Mucosa of gallbladder (tissue), 1 donor: ENCODE measurements at regions not wholly inside any gene's neighbourhood (a gene's known extent, or its start where the extent isn't known, plus 50 kb on each side); places are given as distances from the start of the nearest gene placed in this dataset.

Experiments used
- DNase-seq: peaks from one replicate; pipeline ENCODE4 v3.0.0-alpha.2; 2020; ENCODE audit warnings: low spot score
- donor health status: DM: no; HTN: no; CAD: no.

DNA sequence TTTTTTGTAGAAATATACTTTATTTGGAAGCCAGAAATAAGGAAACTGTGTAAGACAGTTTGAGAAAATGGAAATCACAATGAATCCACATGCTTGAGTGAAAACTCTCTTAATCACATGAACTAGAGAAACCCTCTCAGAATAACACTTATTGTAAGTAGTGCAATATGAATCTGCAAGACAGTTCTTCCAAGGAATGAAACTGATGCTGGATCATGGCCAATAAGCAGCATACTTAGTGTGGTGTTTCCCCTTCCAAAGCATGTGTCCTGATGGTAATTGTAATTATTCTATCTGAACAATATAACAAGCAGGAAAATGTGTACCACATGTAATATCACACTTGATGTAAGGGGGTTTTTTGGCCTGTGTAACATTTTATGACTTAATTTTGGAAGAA lies 1870.5 kb upstream of the TENM3 start:
- no peak for DNase-seq

DNA sequence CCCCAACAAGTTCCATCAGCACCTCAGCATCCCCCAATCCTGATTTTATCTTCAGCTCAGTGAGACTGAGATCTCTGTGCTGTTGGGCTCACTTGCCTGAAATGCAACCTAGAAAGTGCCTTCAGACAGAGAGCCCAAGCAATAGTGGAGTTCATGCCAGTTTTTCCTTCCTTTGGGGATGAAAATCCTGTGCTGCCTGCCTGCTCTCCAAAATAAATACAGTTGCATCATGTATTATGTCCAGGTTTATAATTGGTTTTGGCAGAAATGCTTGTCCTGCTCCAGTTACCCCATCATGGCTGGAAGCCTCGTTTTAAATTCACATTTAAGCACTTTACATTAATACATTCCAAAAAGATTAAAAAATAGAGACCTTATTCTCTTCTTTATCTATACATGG lies 1865.5 kb upstream of the TENM3 start:
- no peak for DNase-seq

DNA sequence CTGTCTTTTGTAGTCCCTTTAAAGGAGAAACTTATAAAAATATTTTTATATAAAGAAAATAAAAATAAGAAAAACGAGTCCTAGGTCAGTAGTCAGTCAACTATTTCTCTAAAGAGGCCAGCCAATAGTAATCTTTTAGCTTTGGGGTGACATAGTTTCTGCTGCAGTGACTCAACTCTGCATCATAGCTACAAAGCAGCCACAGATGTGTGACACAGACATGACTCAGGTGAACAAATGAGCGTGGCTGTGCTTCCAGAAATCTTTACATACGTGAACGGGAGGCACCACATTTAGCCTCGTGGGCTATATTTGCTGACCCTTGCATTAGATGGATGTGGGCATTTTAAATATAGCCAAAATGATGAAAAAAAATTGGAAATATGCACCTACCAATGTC lies 1862.5 kb upstream of the TENM3 start:
- DNase-seq = no peak

DNA sequence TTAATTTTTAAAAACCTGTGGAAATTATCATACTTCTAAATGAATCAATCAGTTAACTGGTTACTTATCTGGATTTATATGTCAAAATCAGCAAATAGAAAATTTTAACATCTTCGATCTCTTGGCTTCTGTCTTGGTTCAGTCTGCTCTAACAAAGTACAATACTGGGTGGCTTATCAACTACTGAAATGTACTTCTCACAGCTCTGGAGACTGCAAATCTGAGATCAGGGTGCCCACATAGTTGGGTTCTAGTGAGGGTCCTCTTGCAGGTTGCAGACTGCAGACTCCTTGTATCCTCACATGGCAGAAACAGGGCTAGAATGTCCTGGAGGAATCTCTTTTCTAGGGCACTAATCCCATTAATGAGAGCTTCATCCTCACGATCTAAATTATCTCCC lies 1851.6 kb upstream of the TENM3 start:
- DNase-seq = no peak

DNA sequence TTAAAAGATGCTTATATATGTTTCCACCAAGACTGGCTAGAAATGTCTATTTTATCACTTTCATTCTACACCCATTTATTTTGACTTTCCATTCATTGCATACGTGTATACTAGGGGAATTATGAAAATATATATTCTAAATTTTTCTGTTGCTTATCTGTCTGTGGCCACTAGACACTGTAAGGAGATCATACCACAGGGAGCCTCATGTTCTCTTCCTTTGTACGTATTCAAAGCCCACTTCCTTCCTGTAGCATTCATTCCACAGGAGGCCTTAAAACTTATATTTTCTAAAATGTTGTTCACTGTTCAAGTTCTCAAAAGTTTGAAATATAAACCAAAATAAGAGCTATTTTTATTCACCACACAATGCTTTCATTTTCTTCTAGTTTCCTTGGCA lies 1848.9 kb upstream of the TENM3 start:
- DNase-seq = no peak

DNA sequence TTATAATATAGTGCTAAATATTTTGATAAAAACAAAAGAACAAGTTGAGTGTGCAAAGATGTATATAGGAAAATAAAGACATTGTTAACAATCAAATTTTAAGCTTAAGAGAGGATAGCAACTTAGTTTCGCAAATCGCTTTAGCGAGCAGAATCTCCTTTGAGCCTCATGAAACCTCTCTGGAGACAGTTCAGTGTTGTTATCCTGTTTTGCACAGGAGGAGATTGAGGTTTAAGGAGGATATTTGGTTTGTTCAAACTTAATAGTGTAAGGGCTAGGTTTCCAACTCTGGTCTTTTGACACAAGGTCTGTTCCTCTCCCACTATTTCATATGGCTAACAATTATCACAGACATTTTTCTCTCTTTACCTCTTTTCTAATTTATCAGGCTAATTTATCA lies 1848.5 kb upstream of the TENM3 start:
- DNase-seq = no peak

DNA sequence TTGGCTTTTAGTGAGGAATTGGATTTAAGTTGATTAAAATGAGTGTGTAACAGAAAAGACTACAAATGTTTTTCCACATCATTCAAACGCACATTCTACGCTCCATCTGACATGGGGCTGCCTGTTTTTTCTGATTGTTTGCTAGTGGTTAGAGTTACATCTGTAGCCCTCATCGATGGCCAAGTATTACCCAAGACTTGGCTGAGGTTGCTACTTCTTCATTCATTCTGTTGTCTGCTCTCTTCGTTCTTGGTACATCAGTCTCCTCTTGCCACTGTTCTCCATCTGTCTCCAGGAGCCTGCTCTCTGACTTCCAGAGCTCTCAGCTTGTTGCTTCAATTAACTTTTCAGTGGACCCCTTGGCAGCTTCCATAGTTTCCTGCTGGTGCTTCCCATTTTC lies 1844.6 kb upstream of the TENM3 start:
- no peak for DNase-seq

DNA sequence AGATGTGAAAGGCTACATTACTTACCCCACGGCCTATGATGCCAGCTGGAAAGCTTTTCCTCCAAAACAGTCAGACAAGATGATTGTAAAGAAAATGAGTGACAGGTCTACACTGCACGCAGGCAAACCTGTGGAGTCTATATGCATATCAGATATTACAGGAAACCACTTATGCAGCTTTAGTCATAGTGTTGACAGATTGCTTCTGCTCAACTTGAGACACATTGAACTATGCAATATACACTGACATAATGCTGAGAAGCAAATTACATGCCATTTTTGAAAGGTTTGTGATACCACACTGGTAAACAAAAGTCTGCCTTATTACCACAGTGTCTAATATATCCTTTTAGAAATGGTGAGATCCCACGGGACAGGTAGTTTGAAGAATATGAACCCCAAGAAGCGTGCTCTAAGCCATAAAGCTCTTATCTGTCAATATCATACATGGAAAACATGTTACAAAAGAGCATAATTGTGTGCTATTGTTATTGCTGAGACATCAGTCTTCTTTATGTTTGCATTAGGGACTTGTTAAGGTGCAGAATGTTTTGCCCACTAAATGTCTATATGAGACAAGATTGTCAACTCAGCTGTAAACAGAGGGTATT lies 1835.8 kb upstream of the TENM3 start:
- no peak for DNase-seq

DNA sequence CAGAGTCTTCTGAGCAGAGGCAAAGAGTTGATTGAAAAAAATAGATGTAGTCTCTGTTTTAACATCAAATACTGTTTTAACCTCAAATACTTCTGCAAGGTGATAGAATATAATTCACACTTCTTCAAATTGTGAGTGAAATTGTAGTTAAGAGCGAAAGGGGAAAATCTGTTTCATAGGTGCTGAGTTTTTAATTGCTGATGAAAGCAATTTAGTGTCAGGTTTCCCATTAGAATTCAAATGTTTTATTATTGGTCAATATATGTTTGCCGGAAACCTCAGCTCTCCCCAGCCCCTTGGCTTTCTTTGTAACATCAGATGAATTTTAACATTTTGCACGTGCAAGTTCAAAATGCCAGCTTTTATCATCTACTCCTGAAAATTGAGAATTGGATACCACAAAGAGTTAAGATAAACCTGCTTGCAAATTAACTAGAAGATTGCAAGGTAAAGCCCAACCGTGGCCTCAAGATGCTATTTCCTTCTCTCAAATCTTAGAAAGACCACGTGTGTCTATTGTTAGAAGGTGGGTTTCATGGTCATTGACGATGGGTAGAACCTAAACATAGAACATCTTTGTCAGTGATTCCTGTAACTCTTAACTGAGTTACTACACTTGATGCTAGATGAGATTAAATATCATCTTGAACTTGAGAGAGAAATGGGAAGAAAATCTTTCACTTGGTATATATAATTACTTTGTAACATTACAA lies 1824.2 kb upstream of the TENM3 start:
- DNase-seq = no peak

DNA sequence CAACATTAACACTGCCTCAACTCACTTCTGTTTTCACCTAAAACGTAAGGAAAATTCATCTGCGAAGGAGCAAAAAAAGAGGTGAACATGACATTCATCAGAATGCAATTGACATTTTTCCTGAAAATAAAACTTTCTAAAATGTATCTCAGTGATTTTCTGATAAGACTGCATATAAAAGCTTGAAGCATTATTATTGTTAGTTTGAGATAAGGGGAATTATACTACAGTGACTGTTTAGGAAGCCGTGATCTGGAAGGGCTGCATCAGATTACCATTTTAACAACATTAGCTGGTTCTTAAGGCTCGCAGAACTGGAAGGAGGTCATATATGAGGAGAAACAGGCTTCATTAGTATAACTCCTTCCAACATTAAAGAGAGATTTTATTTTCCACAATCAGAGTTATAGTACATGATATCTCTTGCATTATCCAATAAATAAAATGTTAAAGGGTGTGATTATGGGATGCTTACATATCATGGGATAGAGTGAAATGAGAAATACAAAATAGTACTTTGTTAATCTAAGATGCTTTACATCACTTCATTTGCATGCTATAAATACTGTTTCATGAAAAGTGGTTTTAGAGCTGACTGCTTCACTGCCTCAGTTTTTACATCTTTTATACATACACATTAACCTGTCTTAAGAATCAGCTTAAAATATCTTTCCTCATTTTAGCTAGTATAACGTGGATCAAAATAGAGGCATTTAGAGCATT lies 1820.1 kb upstream of the TENM3 start:
- DNase-seq = no peak

DNA sequence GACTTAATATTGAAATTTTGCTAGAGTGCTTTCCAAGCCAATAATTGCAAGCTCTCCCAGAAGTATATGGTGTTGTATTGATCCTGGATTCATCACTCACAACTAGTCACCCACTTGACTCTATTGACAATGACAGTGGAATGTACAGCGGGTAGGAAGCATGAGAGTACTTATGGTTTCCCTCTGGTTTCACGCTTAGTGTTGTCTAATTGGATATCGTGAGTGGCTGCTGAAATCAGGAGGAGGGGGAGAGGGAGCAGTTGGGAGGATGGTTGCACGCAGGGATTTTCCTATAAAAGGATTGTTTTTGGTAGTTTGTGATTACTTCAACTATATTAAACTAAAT lies 1819.5 kb upstream of the TENM3 start:
- DNase-seq = no peak

DNA sequence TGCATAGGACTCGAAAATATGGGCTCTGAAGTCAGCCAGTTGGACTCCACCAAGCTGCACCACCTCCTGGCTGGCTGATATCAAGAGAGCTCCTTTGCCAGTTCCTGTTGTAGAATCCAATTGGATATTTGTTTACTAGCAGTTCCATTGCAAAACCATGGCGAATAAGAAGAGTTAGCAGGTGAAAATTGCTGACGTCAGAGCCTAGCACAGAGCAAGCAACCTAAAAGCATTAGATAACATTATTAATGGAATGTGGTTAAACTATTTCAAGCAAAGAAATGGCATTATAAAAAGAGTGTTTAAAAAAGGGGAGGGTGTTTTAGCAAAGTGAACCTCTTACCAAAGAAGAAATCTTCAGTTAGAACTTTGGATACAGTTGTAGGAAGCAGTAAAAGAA lies 1816.3 kb upstream of the TENM3 start:
- no peak for DNase-seq

DNA sequence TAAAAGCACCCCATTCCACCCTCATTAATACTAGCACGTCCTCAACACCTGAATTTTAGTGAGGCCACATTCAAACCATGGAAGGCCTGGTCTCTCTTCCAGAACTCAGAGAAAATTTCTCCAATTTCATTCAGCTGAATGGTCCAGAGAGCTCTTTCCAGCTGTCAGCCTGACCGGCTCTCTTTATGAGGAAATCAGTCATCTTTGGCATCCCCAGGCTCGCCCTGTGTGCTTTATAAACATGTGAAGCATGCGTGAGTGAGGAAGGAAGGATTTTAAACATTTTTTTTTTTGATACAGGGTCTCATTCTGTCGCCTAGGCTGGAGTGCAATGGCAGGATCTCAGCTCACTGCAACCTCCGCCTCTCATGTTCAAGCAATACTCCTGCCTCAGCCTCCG lies 1812.9 kb upstream of the TENM3 start:
- DNase-seq = no peak

DNA sequence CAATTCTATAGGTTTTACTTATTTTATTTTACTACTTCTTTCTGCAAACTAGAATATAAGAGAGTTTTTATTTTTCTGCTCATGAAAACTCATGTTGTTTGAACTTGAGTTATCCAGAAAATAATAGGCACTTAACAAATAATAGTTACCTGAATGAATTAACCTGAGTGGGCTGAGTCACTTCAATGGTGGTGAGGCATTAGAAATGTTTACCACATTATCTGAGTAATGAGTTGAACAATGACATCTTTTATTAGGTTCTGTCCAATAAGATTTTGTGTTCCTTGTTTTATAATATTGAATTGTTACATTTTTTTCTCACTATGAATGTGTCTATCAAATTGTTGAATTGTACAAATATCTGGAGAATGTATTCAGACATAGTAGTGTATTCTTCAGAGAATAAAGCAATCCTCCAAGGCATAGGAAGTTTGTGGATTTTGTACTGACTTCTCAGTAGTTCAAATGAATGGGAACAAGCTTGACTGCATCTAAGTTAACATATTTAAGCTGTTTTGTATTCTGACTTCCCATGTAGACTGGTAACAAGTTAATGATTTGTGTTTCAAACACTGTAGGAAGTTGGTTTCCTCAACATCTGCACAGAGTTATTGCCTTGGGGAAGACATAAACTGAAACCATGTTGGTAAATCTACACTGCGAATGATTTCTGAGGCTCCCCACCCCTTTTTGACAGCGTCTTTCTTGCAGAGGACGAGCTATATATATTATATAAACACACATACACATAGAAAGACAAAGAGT lies 1808.9 kb upstream of the TENM3 start:
- no peak for DNase-seq

DNA sequence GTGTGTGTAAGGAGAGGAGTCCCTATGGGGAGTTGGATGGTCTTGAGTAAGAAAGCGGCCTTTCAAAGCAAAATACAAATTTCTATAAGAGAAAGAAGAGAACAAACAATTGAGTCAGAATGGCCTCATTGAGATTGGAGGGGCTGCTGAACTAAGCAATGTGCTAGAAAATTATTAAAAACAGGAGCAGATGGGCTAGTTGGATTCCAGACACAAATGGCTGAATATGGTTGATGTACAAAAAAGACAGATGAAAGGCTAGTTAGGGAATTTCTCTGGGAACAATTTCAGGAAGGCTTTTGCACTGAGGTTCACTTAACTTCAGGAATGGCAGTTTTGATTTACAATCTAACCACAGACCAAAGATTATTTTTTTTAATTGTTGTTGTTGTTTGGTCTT lies 1806.8 kb upstream of the TENM3 start:
- no peak for DNase-seq

DNA sequence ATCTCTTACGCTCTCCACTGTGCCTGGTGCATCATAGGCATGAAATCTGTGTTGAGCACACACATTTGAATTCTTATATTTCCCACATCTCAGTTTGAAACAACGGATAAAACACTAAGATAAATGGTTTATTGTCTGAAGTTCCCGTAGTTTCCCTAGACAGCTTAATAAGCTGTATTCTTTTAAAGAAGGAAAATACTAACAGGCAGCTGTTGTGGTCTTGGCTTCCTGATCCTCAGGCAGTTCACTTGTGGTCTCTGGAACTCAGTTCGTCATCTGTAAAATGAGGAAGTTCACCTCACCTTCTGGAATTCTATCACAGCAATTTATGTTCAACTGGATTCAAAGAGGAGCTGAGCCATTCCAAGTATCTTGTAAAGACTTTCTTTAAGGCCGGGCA lies 1805.6 kb upstream of the TENM3 start:
- DNase-seq = no peak

DNA sequence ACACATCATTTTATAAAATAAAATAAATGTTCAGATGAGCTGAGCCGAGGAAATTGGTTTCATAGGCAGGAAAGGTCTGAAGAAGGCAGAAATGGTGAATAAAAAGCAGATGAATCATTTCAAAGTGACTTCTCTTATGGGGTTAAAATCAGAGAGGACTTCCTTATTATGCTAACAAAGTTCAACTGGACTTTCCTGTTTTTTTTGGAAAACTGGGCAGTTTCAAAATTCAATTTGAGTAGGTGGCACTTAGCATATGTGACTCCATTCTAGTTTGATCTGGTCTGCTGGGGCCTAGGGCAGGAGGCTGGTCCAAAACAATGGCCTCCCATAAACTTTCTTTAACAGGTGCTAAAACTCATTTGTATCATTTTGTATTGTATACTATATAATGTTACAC lies 1794.9 kb upstream of the TENM3 start:
- DNase-seq = no peak

DNA sequence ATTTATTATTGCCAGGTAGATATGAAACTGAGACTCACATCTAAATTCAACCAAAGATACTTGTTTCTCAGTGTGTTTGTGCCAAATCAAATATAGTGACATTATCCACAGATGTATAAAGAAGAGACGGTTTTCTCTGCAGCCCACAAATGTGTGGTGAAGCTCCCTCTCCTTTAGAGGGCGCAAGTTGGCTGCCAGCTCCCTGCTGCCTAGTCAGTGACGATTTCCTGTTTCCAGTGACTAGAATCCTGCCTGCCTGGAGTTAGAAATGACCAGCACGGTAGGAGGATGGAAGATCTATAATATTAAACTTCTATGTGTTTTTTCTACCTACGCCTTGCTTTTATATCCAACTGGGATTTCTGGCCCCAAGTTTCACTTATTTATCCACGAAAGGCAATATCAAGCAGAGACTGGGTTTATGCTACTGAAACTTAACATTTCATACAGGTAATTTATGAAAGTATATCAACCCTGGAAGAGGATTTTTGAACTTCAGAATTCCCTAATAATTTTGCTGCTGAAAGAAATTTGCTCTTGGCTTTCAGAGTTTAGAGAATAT lies 1793.7 kb upstream of the TENM3 start:
- DNase-seq = no peak

DNA sequence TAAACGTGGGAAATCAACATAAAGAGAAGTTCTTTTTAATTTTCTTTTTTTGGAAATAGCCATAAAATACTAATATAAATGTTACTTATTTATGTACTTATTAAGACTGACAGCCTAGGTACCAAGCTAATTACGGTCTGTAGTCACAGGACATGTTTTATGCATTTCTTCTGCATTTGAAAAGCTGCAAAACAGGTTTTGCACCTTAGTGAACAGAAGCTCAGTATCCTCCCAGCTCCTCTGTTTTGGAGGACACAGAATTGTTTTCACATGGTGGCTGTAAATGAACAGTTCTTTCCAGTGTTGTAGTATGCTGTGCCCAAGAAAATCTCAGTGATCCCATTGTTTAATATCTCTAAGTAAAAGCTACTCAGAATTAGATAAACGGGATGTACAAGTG lies 1788.0 kb upstream of the TENM3 start:
- no peak for DNase-seq

DNA sequence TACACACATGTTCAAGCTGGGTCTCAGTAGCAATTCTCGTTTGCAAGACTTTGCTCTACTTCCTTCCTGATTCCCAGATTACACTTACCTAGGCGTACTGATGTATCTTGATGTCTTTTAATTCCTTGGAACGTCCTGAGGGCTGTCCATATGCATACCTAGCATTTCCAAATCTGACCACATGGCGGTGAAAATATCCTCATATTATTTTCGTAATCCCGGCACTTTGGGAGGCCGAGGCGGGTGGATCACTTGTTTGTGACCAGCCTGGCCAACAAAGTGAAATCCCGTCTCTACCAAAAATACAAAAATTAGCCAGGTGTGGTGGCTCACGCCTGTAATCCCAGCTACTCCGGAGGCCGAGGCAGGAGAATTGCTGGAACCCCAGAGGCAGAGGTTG lies 1786.3 kb upstream of the TENM3 start:
- DNase-seq = no peak

DNA sequence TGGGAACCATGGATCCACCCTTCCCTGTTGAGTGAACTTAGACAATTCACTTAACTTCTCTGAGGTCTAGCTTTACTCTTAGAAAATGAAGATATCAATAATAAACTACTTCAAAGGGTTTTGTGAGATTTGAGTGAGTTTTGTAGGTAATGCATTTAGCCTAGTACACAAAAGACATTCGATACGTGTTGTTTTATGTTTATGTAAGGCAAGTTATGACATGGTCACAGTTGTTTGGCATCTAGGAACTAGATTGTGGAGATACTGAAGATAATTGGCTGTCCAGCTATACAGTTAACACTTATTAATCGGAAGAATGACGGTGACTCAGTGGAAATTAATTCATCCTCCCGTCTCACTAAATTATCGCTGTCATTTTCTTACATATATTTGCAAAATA lies 1781.1 kb upstream of the TENM3 start:
- no peak for DNase-seq

DNA sequence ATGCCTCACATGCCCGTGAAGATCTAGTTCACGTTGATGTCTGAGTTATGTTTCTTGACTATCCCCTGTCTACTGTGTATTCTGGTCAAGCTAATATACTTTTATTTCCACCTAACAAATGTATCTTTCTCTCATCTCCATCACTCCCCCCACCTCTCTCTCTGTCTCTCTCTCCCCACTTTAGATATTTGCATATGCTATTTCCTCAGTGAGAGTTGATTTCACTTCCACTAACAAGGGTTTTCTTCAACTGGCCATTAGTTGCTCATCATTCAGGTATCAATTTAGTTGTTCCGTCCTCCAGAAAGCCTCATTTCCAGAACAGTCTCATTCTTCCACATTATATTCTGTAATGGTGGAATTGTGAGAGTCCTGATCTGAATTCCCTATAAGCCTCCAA lies 1777.8 kb upstream of the TENM3 start:
- no peak for DNase-seq
